HG03066 (cell line): ENCODE measurements at regions not wholly inside any gene's neighbourhood (a gene's known extent, or its start where the extent isn't known, plus 50 kb on each side); places are given as distances from the start of the nearest gene placed in this dataset.

Source experiments
- ATAC-seq: cut with Tn5 transposase; IDR thresholded peaks from one replicate; pipeline ENCODE4 v1.9.1; 2021; ENCODE audit warnings: low read depth; ENCODE audit not compliant: unreplicated experiment

- no peak for ATAC-seq
Measured at GRCh38 chr1:80776266-80776665, 1024.5 kb upstream of the ADGRL2 start.

- no peak for ATAC-seq
Measured at GRCh38 chr1:80769208-80769750, 1031.5 kb upstream of the ADGRL2 start.

GRCh38 chr1:80767711-80768110 lies 1033.0 kb upstream of the ADGRL2 start:
- no peak for ATAC-seq

GRCh38 chr1:80759354-80759753 lies 1041.4 kb upstream of the ADGRL2 start:
- ATAC-seq = no peak

GRCh38 chr1:80755944-80756343 lies 1044.8 kb upstream of the ADGRL2 start:
- ATAC-seq = no peak

GRCh38 chr1:80751204-80751603 lies 1049.5 kb upstream of the ADGRL2 start:
- ATAC-seq = no peak

- ATAC-seq = no peak
Measured at GRCh38 chr1:80731241-80731894, 1069.4 kb upstream of the ADGRL2 start.

GRCh38 chr1:80722611-80723010 lies 1078.1 kb upstream of the ADGRL2 start:
- no peak for ATAC-seq

GRCh38 chr1:80706526-80706925 lies 1094.2 kb upstream of the ADGRL2 start:
- no peak for ATAC-seq

- no peak for ATAC-seq
Measured at GRCh38 chr1:80678438-80678837, 1122.3 kb upstream of the ADGRL2 start.

- ATAC-seq = no peak
Measured at GRCh38 chr1:80675454-80675853, 1125.3 kb upstream of the ADGRL2 start.

GRCh38 chr1:80673935-80674597 lies 1126.7 kb upstream of the ADGRL2 start:
- ATAC-seq = no peak

GRCh38 chr1:80668372-80668771 lies 1132.4 kb upstream of the ADGRL2 start:
- no peak for ATAC-seq

GRCh38 chr1:80666073-80666472 lies 1134.7 kb upstream of the ADGRL2 start:
- ATAC-seq = no peak

GRCh38 chr1:80659161-80659560 lies 1141.6 kb upstream of the ADGRL2 start:
- no peak for ATAC-seq

- ATAC-seq = no peak
Measured at GRCh38 chr1:80657707-80658106, 1143.0 kb upstream of the ADGRL2 start.

GRCh38 chr1:80657044-80657643 lies 1143.6 kb upstream of the ADGRL2 start:
- no peak for ATAC-seq

- ATAC-seq = no peak
Measured at GRCh38 chr1:80656641-80657040, 1144.1 kb upstream of the ADGRL2 start.

GRCh38 chr1:80656014-80656636 lies 1144.6 kb upstream of the ADGRL2 start:
- ATAC-seq = peak; percentile 53

- ATAC-seq = no peak
Measured at GRCh38 chr1:80646053-80646452, 1154.7 kb upstream of the ADGRL2 start.

- no peak for ATAC-seq
Measured at GRCh38 chr1:80645621-80646020, 1155.1 kb upstream of the ADGRL2 start.
